Mesenchymal stem cell (in vitro differentiated cells and primary cell): ENCODE measurements at regions not wholly inside any gene's neighbourhood (a gene's known extent, or its start where the extent isn't known, plus 50 kb on each side); places are given as distances from the start of the nearest gene placed in this dataset.
"Not testable (repeated sequence)": the region's sequence is repeated elsewhere in the genome, so short reads cannot be mapped to it uniquely, and the experiment has no call there.

Experiments used
- DNase-seq: peaks from one replicate; pipeline ENCODE4 v3.0.0-alpha.2; 2013
- H2AFZ ChIP-seq: one replicate; pipeline ENCODE4 v1.6.1; 2013; ENCODE audit warnings: low read depth, mild to moderate bottlenecking, control low read depth, inconsistent platforms, low read length, moderate library complexity
- H2AK5ac ChIP-seq: 2 replicates; pipeline ENCODE4 v1.6.1; 2013; ENCODE audit warnings: low read length, moderate library complexity, mild to moderate bottlenecking, inconsistent platforms; ENCODE audit not compliant: severe bottlenecking
- H2BK120ac ChIP-seq: one replicate; pipeline ENCODE4 v1.6.1; 2013; ENCODE audit warnings: low read depth, mild to moderate bottlenecking, inconsistent platforms, low read length, moderate library complexity
- H2BK12ac ChIP-seq, 2 experiments: one replicate each; pipeline ENCODE4 v1.6.1; 2013; ENCODE audit warnings: inconsistent platforms in 2 of 2, low read length in 2 of 2, mild to moderate bottlenecking in 2 of 2, moderate library complexity in 2 of 2, control low read depth in 1 of 2
- H2BK15ac ChIP-seq: one replicate; pipeline ENCODE4 v1.6.1; 2013; ENCODE audit warnings: mild to moderate bottlenecking, low read depth, inconsistent platforms; ENCODE audit not compliant: poor library complexity, severe bottlenecking
- H2BK5ac ChIP-seq: 2 replicates; pipeline ENCODE4 v1.6.1; 2013; ENCODE audit warnings: low read depth, mild to moderate bottlenecking, low read length, control low read depth, inconsistent platforms; ENCODE audit not compliant: poor library complexity, severe bottlenecking
- H3K14ac ChIP-seq, 2 experiments: one replicate each; pipeline ENCODE4 v1.6.1; 2013; ENCODE audit warnings: inconsistent platforms in 2 of 2, low read length in 2 of 2, control low read depth in 1 of 2, mild to moderate bottlenecking in 1 of 2, moderate library complexity in 1 of 2
- H3K18ac ChIP-seq, 2 experiments: one replicate each; pipeline ENCODE4 v1.6.1; 2013; ENCODE audit warnings: inconsistent platforms in 2 of 2, low read length in 2 of 2, control low read depth in 1 of 2, low read depth in 1 of 2, mild to moderate bottlenecking in 1 of 2
- H3K23ac ChIP-seq, 2 experiments: one replicate each; pipeline ENCODE4 v1.6.1; 2013; ENCODE audit warnings: inconsistent platforms in 2 of 2, low read length in 2 of 2, mild to moderate bottlenecking in 2 of 2, moderate library complexity in 2 of 2, control low read depth in 1 of 2
- H3K27ac ChIP-seq: 2 replicates; pipeline ENCODE4 v1.5.1; 2013; ENCODE audit warnings: mild to moderate bottlenecking, moderate library complexity, low read length, control low read depth, inconsistent platforms; ENCODE audit not compliant: poor library complexity, severe bottlenecking
- H3K27me3 ChIP-seq, 2 experiments: 2 replicates each; pipeline versions ENCODE4 v1.6.1 to v1.7.0; 2013; ENCODE audit warnings: low read length in 2 of 2, mild to moderate bottlenecking in 2 of 2, moderate library complexity in 2 of 2, control low read depth in 1 of 2, inconsistent platforms in 1 of 2; ENCODE audit not compliant: control insufficient read depth in 1 of 2, insufficient read depth in 1 of 2
- H3K36me3 ChIP-seq, 2 experiments: 2 replicates each; pipeline versions ENCODE4 v1.6.1 to v1.7.0; 2013; ENCODE audit warnings: low read length in 2 of 2, control low read depth in 1 of 2, inconsistent platforms in 1 of 2, low read depth in 1 of 2, mild to moderate bottlenecking in 1 of 2; ENCODE audit not compliant: insufficient read depth in 2 of 2, control insufficient read depth in 1 of 2
- H3K4ac ChIP-seq, 2 experiments: one replicate each; pipeline ENCODE4 v1.6.1; 2013; ENCODE audit warnings: inconsistent platforms in 2 of 2, low read length in 2 of 2, mild to moderate bottlenecking in 2 of 2, moderate library complexity in 2 of 2, control low read depth in 1 of 2, low read depth in 1 of 2
- H3K4me1 ChIP-seq: 2 replicates; pipeline ENCODE4 v1.6.1; 2013; ENCODE audit warnings: low read depth, low read length, control low read depth; ENCODE audit not compliant: control insufficient read depth, insufficient read depth
- H3K4me2 ChIP-seq: 2 replicates; pipeline ENCODE4 v1.6.1; 2013; ENCODE audit warnings: low read length, mild to moderate bottlenecking, inconsistent platforms; ENCODE audit not compliant: poor library complexity, severe bottlenecking
- H3K4me3 ChIP-seq, 2 experiments: 2 replicates each; pipeline versions ENCODE4 v1.5.1 to v1.7.0; 2013; ENCODE audit warnings: low read length in 2 of 2, mild to moderate bottlenecking in 2 of 2, control low read depth in 1 of 2, low read depth in 1 of 2; ENCODE audit not compliant: insufficient read depth in 1 of 2
- H3K79me1 ChIP-seq: replicated peaks from 2 replicates; pipeline ENCODE4 v1.6.1; 2013; ENCODE audit warnings: mild to moderate bottlenecking, control low read depth, low read length, inconsistent platforms; ENCODE audit not compliant: poor library complexity, severe bottlenecking
- H3K9ac ChIP-seq: 2 replicates; pipeline ENCODE4 v1.7.0; 2013; ENCODE audit warnings: mild to moderate bottlenecking, low read length, moderate library complexity
- H3K9me3 ChIP-seq: 2 replicates; pipeline ENCODE4 v1.7.0; 2013; ENCODE audit warnings: mild to moderate bottlenecking, low read length; ENCODE audit not compliant: control insufficient read depth
- H4K8ac ChIP-seq: one replicate; pipeline ENCODE4 v1.6.1; 2013; ENCODE audit warnings: inconsistent platforms, mild to moderate bottlenecking, low read length, moderate library complexity
- H4K91ac ChIP-seq: one replicate; pipeline ENCODE4 v1.6.1; 2013; ENCODE audit warnings: mild to moderate bottlenecking, low read length, inconsistent platforms
- WGBS: methylation state at CpG from one replicate; pipeline ENCODE4 v1.1.7; 2013; ENCODE audit warnings: mixed read lengths; 5-methylcytosine and 5-hydroxymethylcytosine counted together

- H3K4ac ChIP-seq: not testable (repeated sequence)
These were observed 142.9 kb upstream of the NBPF9 start for GRCh38 chr1:149246212-149246611.

GRCh38 chr1:149248610-149249009 is 145.3 kb upstream of the NBPF9 start:
- H2BK15ac ChIP-seq, H2BK12ac ChIP-seq, H2BK120ac ChIP-seq, H2BK5ac ChIP-seq, H4K91ac ChIP-seq, H3K4ac ChIP-seq, H3K4me3 ChIP-seq, H4K8ac ChIP-seq, H3K4me2 ChIP-seq, H3K79me1 ChIP-seq, H3K23ac ChIP-seq, H3K27me3 ChIP-seq, H3K18ac ChIP-seq, DNase-seq, H2AK5ac ChIP-seq, H2AFZ ChIP-seq, H3K14ac ChIP-seq, H3K27ac ChIP-seq, H3K9ac ChIP-seq, H3K4me1 ChIP-seq, H3K9me3 ChIP-seq, H3K36me3 ChIP-seq: not testable (repeated sequence)
- WGBS: no CpG with 5 or more reads among the region's 2 CpGs

More at GRCh38 chr1:149246212-149246611, 142.9 kb upstream of the NBPF9 start:
- WGBS: no CpG with 5 or more reads among the region's 5 CpGs
- not testable (repeated sequence) for H4K91ac ChIP-seq, H3K9ac ChIP-seq, H3K27me3 ChIP-seq, H2AK5ac ChIP-seq, H2BK5ac ChIP-seq, H3K79me1 ChIP-seq, H2BK120ac ChIP-seq, H3K14ac ChIP-seq, H2BK12ac ChIP-seq, H2AFZ ChIP-seq, H3K9me3 ChIP-seq, H3K18ac ChIP-seq, H2BK15ac ChIP-seq, H3K23ac ChIP-seq, H3K27ac ChIP-seq, H3K36me3 ChIP-seq, H3K4me3 ChIP-seq, H3K4me1 ChIP-seq, DNase-seq, H3K4me2 ChIP-seq, H4K8ac ChIP-seq

- not testable (repeated sequence) for H2BK15ac ChIP-seq, H3K4ac ChIP-seq, H3K79me1 ChIP-seq, H3K9ac ChIP-seq, H2BK120ac ChIP-seq, H3K14ac ChIP-seq, H2BK5ac ChIP-seq, H3K4me3 ChIP-seq, H3K27me3 ChIP-seq, H2BK12ac ChIP-seq, H2AFZ ChIP-seq, H3K4me2 ChIP-seq, H2AK5ac ChIP-seq, H3K18ac ChIP-seq, H4K8ac ChIP-seq, DNase-seq, H3K23ac ChIP-seq, H3K9me3 ChIP-seq, H4K91ac ChIP-seq, H3K27ac ChIP-seq, H3K4me1 ChIP-seq, H3K36me3 ChIP-seq
- no CpG with 5 or more reads among the region's 3 CpGs for WGBS
These were observed 146.6 kb upstream of the NBPF9 start for GRCh38 chr1:149249850-149250467.

- not testable (repeated sequence) for H3K23ac ChIP-seq
- no CpG with 5 or more reads among the region's 5 CpGs for whole genome bisulfite sequencing
These were observed 151.8 kb upstream of the NBPF9 start for GRCh38 chr1:149254894-149255847.

More at GRCh38 chr1:149254894-149255847, 151.8 kb upstream of the NBPF9 start:
- not testable (repeated sequence) for H3K4me1 ChIP-seq, H2BK5ac ChIP-seq, H3K14ac ChIP-seq, H3K9me3 ChIP-seq, H4K91ac ChIP-seq, H3K79me1 ChIP-seq, H3K9ac ChIP-seq, H3K4me3 ChIP-seq, H3K27ac ChIP-seq, H3K18ac ChIP-seq, H2BK15ac ChIP-seq, H2BK12ac ChIP-seq, H3K4ac ChIP-seq, DNase-seq, H3K27me3 ChIP-seq, H4K8ac ChIP-seq, H2BK120ac ChIP-seq, H2AK5ac ChIP-seq, H3K36me3 ChIP-seq, H2AFZ ChIP-seq, H3K4me2 ChIP-seq
